SU-DHL-6 (cell line): ENCODE measurements at regions not wholly inside any gene's neighbourhood (a gene's known extent, or its start where the extent isn't known, plus 50 kb on each side); places are given as distances from the start of the nearest gene placed in this dataset.

Source experiments
- EZH2phosphoT487 ChIP-seq: fragments of 200-600 bp; sonication (generic), shearing (Covaris generic); conservative IDR thresholded peaks from 2 replicates; pipeline ENCODE4 v1.6.1; 2018; ENCODE audit warnings: mild to moderate bottlenecking, antibody characterized with exemption, low read length, moderate library complexity, mixed read lengths
- TF ChIP-seq, protein P1 (sequence below): fragments of 200-600 bp; sonication (generic); IDR thresholded peaks from one replicate; pipeline ENCODE4 v1.5.1; 2017; ENCODE audit warnings: antibody characterized with exemption, mild to moderate bottlenecking, low read length, moderate library complexity; ENCODE audit not compliant: insufficient read depth, poor library complexity, severe bottlenecking

DNA sequence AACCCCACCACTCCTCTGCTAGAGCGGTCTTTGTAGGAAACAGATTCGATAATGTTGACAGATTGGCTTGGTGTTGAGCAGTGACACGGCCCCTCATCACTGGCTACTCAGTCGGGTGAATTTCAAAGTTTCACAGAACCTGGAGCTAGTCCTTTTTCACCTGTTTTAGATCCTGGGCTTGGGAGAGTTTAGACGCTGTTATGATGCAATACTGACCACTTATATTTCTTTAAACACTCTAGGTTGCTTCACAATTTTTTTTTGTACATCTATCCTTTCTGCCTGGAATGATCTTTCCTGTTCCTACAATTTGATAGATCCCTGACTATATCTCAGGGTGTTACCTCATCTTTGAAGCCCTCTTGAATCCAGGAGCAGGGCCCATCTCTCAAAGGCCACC is 97.1 kb upstream of the ATP10A start:
- TF ChIP-seq, protein P1, sequence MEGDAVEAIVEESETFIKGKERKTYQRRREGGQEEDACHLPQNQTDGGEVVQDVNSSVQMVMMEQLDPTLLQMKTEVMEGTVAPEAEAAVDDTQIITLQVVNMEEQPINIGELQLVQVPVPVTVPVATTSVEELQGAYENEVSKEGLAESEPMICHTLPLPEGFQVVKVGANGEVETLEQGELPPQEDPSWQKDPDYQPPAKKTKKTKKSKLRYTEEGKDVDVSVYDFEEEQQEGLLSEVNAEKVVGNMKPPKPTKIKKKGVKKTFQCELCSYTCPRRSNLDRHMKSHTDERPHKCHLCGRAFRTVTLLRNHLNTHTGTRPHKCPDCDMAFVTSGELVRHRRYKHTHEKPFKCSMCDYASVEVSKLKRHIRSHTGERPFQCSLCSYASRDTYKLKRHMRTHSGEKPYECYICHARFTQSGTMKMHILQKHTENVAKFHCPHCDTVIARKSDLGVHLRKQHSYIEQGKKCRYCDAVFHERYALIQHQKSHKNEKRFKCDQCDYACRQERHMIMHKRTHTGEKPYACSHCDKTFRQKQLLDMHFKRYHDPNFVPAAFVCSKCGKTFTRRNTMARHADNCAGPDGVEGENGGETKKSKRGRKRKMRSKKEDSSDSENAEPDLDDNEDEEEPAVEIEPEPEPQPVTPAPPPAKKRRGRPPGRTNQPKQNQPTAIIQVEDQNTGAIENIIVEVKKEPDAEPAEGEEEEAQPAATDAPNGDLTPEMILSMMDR: no peak
- TF ChIP-seq EZH2phosphoT487: no peak
